ENCODE measurements at regions not wholly inside any gene's neighbourhood (a gene's known extent, or its start where the extent isn't known, plus 50 kb on each side); places are given as distances from the start of the nearest gene placed in this dataset.

- Histone ChIP-seq H3K4me1 (ENCODE audit: control insufficient read depth, insufficient read depth, low read length) (no peaks in the 10 kb centered on the region), H3K27me3 (ENCODE audit: control insufficient read depth, insufficient read depth, low read length) (no peaks in the 10 kb centered on the region), H3K36me3 (ENCODE audit: control insufficient read depth, insufficient read depth, low read length) (no peaks in the 10 kb centered on the region), H3K4me3 (ENCODE audit: low read depth, low read length) (no peak overlapping the region), H3K9me3 (ENCODE audit: control insufficient read depth, insufficient read depth, low read depth, low read length) (no peaks in the 10 kb centered on the region), H3K9ac (ENCODE audit: low read length) (no peak overlapping the region), H3K27ac (ENCODE audit: low read depth, low read length) (no peak overlapping the region)
Measured at GRCh38 chr20:48420176-48420575, 407.6 kb downstream of the PREX1 start.

DNA sequence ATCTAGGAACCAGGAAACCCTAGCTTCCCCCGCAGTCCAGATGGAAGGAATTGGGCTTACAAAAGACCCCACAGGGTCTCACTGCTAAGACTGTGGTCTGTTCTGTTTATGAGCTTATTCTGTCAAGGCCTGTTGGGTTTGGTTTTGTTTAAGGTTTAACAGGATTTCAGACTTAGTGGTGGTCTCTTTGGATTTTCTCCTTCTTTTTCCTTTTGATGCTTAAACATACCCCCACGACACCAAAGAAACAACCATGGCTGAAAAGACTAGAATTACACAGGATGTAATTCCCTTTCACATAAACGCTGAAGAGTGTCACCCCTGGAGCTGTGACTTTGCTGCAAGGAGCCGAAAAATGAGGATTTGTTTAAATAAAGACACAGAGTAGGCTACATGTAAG, 408.6 kb downstream of the PREX1 start:
- Histone ChIP-seq H3K36me3 (ENCODE audit: control insufficient read depth, insufficient read depth, low read length) (no peaks in the 10 kb centered on the region), H3K27me3 (ENCODE audit: control insufficient read depth, insufficient read depth, low read length) (no peaks in the 10 kb centered on the region), H3K4me3 (ENCODE audit: low read depth, low read length) (no peak overlapping the region), H3K9ac (ENCODE audit: low read length) (no peak overlapping the region), H3K9me3 (ENCODE audit: control insufficient read depth, insufficient read depth, low read depth, low read length) (no peaks in the 10 kb centered on the region), H3K4me1 (ENCODE audit: control insufficient read depth, insufficient read depth, low read length) (no peaks in the 10 kb centered on the region), H3K27ac (ENCODE audit: low read depth, low read length) (no peak overlapping the region)

- Histone ChIP-seq H3K9me3 (ENCODE audit: control insufficient read depth, insufficient read depth, low read depth, low read length) (no peaks in the 10 kb centered on the region), H3K27me3 (ENCODE audit: control insufficient read depth, insufficient read depth, low read length) (no peaks in the 10 kb centered on the region), H3K4me1 (ENCODE audit: control insufficient read depth, insufficient read depth, low read length) (no peaks in the 10 kb centered on the region), H3K36me3 (ENCODE audit: control insufficient read depth, insufficient read depth, low read length) (no peaks in the 10 kb centered on the region), H3K9ac (ENCODE audit: low read length) (no peak overlapping the region), H3K4me3 (ENCODE audit: low read depth, low read length) (no peak overlapping the region), H3K27ac (ENCODE audit: low read depth, low read length) (no peak overlapping the region)
Measured at GRCh38 chr20:48416002-48416401, 411.8 kb downstream of the PREX1 start.

GRCh38 chr20:48414786-48415185, 413.0 kb downstream of the PREX1 start:
- no peak overlapping the region for H3K9ac ChIP-seq (ENCODE audit: low read length)
- no peaks in the 10 kb centered on the region for H3K27me3 ChIP-seq (ENCODE audit: control insufficient read depth, insufficient read depth, low read length)
- H3K9me3 ChIP-seq (ENCODE audit: control insufficient read depth, insufficient read depth, low read depth, low read length): no peaks in the 10 kb centered on the region
- no peaks in the 10 kb centered on the region for H3K36me3 ChIP-seq (ENCODE audit: control insufficient read depth, insufficient read depth, low read length)
- no peak overlapping the region for H3K27ac ChIP-seq (ENCODE audit: low read depth, low read length)
- no peak overlapping the region for H3K4me3 ChIP-seq (ENCODE audit: low read depth, low read length)
- no peaks in the 10 kb centered on the region for H3K4me1 ChIP-seq (ENCODE audit: control insufficient read depth, insufficient read depth, low read length)

GRCh38 chr20:48411919-48412522, 415.8 kb downstream of the PREX1 start:
- H3K9ac ChIP-seq (ENCODE audit: low read length): no peak overlapping the region
- peaks cover 13% of the 10 kb centered on the region for H3K4me1 ChIP-seq (ENCODE audit: control insufficient read depth, insufficient read depth, low read length)
- H3K27me3 ChIP-seq (ENCODE audit: control insufficient read depth, insufficient read depth, low read length): no peaks in the 10 kb centered on the region
- H3K4me3 ChIP-seq (ENCODE audit: low read depth, low read length): no peak overlapping the region
- H3K9me3 ChIP-seq (ENCODE audit: control insufficient read depth, insufficient read depth, low read depth, low read length): no peaks in the 10 kb centered on the region
- H3K27ac ChIP-seq (ENCODE audit: low read depth, low read length): no peak overlapping the region
- H3K36me3 ChIP-seq (ENCODE audit: control insufficient read depth, insufficient read depth, low read length): no peaks in the 10 kb centered on the region

DNA sequence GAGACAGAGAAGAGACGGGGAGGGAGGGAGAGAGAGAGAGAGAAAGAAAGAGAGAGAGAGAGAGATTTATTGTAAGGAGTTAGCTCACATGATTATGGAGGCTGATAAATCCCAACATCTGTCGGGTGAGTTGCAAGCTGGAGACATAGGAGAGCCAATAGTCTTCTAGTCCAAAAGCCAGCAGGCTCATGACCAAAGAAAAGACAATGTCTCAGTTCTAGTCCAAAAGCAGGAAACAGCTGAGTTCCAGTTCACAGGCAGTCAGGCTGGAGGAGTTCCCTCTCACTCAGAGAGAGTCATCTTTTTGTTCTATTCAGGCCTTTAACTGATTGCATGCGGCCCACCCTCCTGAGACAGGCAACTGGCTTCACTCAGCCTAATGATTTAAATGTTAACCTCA, 416.6 kb downstream of the PREX1 start:
- H3K9ac ChIP-seq (ENCODE audit: low read length): no peak overlapping the region
- no peaks in the 10 kb centered on the region for H3K36me3 ChIP-seq (ENCODE audit: control insufficient read depth, insufficient read depth, low read length)
- no peaks in the 10 kb centered on the region for H3K9me3 ChIP-seq (ENCODE audit: control insufficient read depth, insufficient read depth, low read depth, low read length)
- H3K27me3 ChIP-seq (ENCODE audit: control insufficient read depth, insufficient read depth, low read length): no peaks in the 10 kb centered on the region
- H3K4me1 ChIP-seq (ENCODE audit: control insufficient read depth, insufficient read depth, low read length): peaks cover 21% of the 10 kb centered on the region
- H3K27ac ChIP-seq (ENCODE audit: low read depth, low read length): no peak overlapping the region
- H3K4me3 ChIP-seq (ENCODE audit: low read depth, low read length): no peak overlapping the region

DNA sequence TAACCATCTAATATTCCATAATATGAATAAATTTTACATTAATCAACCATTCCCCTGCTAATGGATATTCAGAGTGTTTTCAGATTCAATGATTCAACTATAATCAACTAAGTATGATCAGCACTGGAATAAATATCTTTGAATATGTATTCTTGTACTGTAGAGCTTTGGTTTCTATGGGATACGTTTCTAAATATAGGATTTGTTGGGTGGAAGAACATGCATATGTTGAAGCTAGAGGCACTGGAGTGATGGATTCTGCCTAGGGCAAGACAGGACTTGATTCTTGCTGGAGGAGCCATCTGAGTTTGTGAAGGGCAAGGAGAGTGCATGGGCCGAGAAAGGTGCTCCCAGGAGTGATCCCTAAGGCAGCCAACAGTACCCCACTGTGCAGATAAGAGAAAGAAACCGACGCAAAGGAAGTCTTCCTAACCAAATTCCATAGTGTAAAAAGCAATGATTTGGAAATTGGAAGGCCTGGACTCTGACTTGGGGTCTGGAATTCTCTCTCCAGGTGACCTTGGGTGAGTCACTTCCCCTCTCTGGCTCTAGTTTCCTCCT, 418.7 kb downstream of the PREX1 start:
- Histone ChIP-seq H3K4me1 (ENCODE audit: control insufficient read depth, insufficient read depth, low read length) (peaks cover 27% of the 10 kb centered on the region), H3K27me3 (ENCODE audit: control insufficient read depth, insufficient read depth, low read length) (no peaks in the 10 kb centered on the region)

GRCh38 chr20:48407710-48408109, 420.1 kb downstream of the PREX1 start:
- Histone ChIP-seq H3K9me3 (ENCODE audit: control insufficient read depth, insufficient read depth, low read depth, low read length) (no peaks in the 10 kb centered on the region), H3K4me3 (ENCODE audit: low read depth, low read length) (no peak overlapping the region), H3K9ac (ENCODE audit: low read length) (no peak overlapping the region), H3K36me3 (ENCODE audit: control insufficient read depth, insufficient read depth, low read length) (no peaks in the 10 kb centered on the region), H3K4me1 (ENCODE audit: control insufficient read depth, insufficient read depth, low read length) (peaks cover 27% of the 10 kb centered on the region), H3K27ac (ENCODE audit: low read depth, low read length) (no peak overlapping the region), H3K27me3 (ENCODE audit: control insufficient read depth, insufficient read depth, low read length) (no peaks in the 10 kb centered on the region)

More for the DNA sequence above, 418.7 kb downstream of the PREX1 start:
- no peaks in the 10 kb centered on the region for H3K36me3 ChIP-seq (ENCODE audit: control insufficient read depth, insufficient read depth, low read length)
- H3K27ac ChIP-seq (ENCODE audit: low read depth, low read length): no peak overlapping the region
- no peak overlapping the region for H3K4me3 ChIP-seq (ENCODE audit: low read depth, low read length)
- no peak overlapping the region for H3K9ac ChIP-seq (ENCODE audit: low read length)
- no peaks in the 10 kb centered on the region for H3K9me3 ChIP-seq (ENCODE audit: control insufficient read depth, insufficient read depth, low read depth, low read length)

DNA sequence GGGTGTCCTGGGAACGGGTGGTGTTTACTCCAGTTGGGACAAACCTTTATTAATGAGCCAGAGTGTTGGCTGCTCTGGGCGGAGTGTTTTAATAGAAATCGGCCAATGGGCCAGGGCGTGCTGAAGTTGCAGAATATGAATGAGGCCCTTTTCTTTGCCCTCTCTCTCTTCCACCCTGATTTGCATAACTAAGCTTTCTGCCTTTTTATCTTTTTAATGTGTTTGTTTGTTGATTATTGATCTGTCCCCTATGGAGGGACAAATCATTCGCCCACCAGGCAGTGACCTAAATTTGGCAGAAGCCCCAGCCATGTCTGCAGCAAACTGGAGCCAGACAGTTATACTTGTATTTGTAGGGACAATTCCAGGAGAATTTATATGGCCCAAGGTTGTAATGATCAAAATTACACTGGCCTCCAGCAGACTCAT, 420.9 kb downstream of the PREX1 start:
- Histone ChIP-seq H3K4me1 (ENCODE audit: control insufficient read depth, insufficient read depth, low read length) (peaks cover 27% of the 10 kb centered on the region), H3K9me3 (ENCODE audit: control insufficient read depth, insufficient read depth, low read depth, low read length) (no peaks in the 10 kb centered on the region), H3K9ac (ENCODE audit: low read length) (no peak overlapping the region), H3K27ac (ENCODE audit: low read depth, low read length) (no peak overlapping the region), H3K4me3 (ENCODE audit: low read depth, low read length) (no peak overlapping the region), H3K27me3 (ENCODE audit: control insufficient read depth, insufficient read depth, low read length) (no peaks in the 10 kb centered on the region), H3K36me3 (ENCODE audit: control insufficient read depth, insufficient read depth, low read length) (no peaks in the 10 kb centered on the region)

GRCh38 chr20:48406498-48406897, 421.3 kb downstream of the PREX1 start:
- Histone ChIP-seq H3K27me3 (ENCODE audit: control insufficient read depth, insufficient read depth, low read length) (no peaks in the 10 kb centered on the region), H3K9ac (ENCODE audit: low read length) (no peak overlapping the region), H3K36me3 (ENCODE audit: control insufficient read depth, insufficient read depth, low read length) (no peaks in the 10 kb centered on the region), H3K9me3 (ENCODE audit: control insufficient read depth, insufficient read depth, low read depth, low read length) (no peaks in the 10 kb centered on the region), H3K4me3 (ENCODE audit: low read depth, low read length) (no peak overlapping the region), H3K4me1 (ENCODE audit: control insufficient read depth, insufficient read depth, low read length) (peaks cover 27% of the 10 kb centered on the region), H3K27ac (ENCODE audit: low read depth, low read length) (no peak overlapping the region)

- no peak overlapping the region for H3K9ac ChIP-seq (ENCODE audit: low read length)
- H3K36me3 ChIP-seq (ENCODE audit: control insufficient read depth, insufficient read depth, low read length): no peaks in the 10 kb centered on the region
- H3K27me3 ChIP-seq (ENCODE audit: control insufficient read depth, insufficient read depth, low read length): no peaks in the 10 kb centered on the region
- H3K4me1 ChIP-seq (ENCODE audit: control insufficient read depth, insufficient read depth, low read length): peaks cover 27% of the 10 kb centered on the region
- H3K9me3 ChIP-seq (ENCODE audit: control insufficient read depth, insufficient read depth, low read depth, low read length): no peaks in the 10 kb centered on the region
- no peak overlapping the region for H3K4me3 ChIP-seq (ENCODE audit: low read depth, low read length)
- no peak overlapping the region for H3K27ac ChIP-seq (ENCODE audit: low read depth, low read length)
Measured at GRCh38 chr20:48405909-48406308, 421.9 kb downstream of the PREX1 start.
